DMS 273 (cell line): ENCODE measurements at regions not wholly inside any gene's neighbourhood (a gene's known extent, or its start where the extent isn't known, plus 50 kb on each side); places are given as distances from the start of the nearest gene placed in this dataset.

Experiments
- DNase-seq: peaks from one replicate; lab custom pipeline; 2025; ENCODE audit not compliant: unreplicated experiment; lab: John Stamatoyannopoulos, UW

DNA sequence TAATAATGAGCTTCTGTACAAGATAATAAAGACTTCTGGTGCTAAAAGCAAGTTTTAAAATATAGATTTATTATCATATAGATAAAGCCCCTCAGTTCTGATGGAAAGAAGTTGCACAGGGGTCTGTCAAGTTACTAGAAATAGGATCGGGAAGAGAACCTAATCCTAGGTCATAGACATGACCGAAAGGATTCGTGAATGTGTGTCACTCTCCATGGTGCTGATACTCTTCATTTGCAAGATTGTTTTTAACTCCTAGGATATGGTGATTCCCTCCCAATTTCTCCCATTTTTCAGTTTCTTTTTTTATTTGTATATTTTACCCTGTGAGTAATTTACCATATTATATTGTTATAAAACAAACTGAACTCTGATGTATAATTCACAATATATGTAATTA is 58.9 kb upstream of the CTNNA2 start:
- DNase-seq: no peak

GRCh38 chr2:79452651-79453050 is 60.2 kb upstream of the CTNNA2 start:
- DNase-seq: no peak

- DNase-seq: no peak
Measured at GRCh38 chr2:79447463-79447862, 65.4 kb upstream of the CTNNA2 start.

- no peak for DNase-seq
Measured at GRCh38 chr2:79446313-79446712, 66.5 kb upstream of the CTNNA2 start.

DNA sequence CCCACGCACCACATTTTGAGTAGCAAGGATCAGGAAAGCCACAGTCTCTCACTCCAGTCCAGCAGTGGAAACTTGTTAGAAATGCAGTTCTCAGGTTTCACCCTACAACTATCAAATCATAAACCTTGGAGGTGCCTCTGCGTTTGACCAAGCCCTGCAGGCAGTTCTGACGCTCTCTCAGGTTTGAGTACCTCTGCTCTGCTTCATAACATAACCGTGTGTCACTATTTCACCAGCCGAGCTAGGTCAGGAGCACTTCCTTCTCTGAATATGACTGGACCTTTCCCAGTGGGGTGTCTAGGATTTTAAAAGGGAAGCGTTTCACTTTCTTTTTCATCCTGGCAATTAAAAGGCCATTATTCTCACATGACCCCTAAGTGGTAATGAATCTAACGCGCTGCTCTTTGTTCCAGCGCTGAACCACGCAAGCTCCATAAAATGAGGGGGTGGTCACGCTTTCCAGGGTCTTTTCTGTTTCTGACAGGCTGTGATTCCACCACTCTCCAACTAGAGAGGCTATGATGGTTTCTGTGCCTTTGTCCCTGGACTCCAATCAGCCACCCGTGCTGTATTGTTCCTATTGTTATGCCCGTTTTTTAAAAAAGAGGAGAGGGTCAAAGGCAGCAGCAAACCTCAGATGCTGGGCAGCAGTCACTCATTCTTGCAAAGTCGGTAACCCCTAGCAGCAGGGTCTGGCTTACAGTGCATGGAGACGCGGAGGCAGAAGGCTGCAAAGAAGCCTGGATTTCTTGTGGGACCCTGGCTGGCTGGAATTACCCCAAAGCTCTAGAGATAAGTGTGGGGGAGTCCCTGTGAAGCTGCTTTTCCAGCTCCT is 75.2 kb upstream of the CTNNA2 start:
- no peak for DNase-seq

DNA sequence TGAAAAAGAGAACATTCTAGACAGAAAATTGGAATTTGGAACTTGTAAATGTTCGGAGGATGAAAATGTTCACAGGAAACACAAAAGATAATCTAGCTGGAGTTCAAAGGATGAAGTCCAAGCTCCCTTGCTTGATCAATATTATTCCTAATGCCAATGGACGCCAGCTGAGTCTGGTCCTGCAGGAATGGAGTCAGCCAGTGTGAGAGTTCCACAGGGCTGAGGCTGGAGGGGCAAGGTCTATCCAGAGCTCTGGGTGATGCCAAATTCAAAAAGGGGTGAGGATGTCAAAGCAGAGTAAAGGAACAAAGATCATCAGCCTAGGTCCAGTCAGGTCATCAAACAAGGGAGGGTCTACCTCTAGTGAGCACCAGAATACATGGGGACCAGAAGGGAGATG is 78.5 kb upstream of the CTNNA2 start:
- DNase-seq: no peak

GRCh38 chr2:79432731-79433146 is 80.1 kb upstream of the CTNNA2 start:
- DNase-seq: no peak

DNA sequence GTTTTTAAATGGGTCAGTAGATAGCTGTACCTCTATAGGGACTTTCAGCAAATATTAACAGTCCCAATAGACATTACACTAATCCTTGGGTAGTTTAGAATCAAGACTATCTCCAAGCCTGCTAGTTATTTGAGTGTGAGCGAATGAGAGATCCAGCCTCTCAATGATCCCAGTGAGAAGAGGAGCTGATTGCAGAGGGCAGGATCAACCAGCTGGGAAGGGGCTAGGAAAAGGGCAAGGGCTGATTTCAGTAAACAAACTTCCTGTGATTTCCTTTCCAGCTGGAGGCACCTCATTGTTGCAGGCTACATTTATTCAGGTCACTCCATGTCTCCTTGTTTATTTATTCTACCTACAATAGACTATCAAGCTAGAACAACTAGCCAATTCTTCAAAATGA is 84.1 kb upstream of the CTNNA2 start:
- no peak for DNase-seq

- DNase-seq: no peak
Measured at GRCh38 chr2:79414690-79415089, 98.2 kb upstream of the CTNNA2 start.

DNA sequence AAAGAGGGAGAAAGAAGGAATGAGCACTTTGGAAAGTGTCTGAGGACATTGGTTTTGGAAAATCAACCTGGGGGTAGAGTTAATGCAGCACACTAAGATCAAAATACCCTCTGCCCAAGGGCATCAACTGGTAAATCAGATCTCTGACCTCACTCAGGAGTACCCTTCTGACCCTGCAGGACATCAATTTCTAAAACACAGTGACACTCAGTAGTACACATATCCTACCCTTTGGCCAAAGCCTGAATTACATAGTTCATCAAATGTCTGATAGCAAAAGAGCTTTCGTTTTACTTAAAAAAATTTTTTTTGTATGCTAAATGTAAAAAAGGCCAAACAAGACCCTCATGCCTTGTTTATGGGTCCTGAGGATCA is 118.4 kb upstream of the CTNNA2 start:
- no peak for DNase-seq

GRCh38 chr2:79393806-79394484 is 118.9 kb upstream of the CTNNA2 start:
- DNase-seq: no peak

DNA sequence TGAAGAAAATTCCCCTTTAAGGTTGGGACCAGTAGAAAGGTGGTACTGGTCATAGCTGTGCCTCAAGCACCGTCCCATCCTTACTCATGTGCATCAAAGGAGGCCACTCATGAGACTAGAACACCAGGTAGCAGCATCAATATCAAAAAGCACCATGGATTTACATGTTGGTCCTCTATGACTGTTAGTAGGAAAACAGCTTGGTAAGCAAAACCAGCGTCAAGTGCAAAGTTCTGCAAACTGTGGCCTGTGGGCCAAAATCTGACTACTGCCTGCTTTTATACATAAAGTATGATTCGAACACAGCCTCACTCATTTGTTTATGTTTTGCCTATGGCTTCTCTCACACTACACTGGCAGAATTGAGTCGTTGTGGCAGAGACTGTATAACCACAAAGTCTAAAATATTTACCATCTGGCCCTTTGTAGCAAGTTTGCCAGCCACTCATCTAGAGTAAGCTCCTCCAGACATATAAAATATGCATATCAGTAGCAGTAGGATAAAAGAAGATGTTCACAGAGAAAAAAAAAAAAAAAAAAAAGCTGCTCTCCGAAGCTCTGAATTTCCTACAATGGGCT is 119.7 kb upstream of the CTNNA2 start:
- DNase-seq: no peak

DNA sequence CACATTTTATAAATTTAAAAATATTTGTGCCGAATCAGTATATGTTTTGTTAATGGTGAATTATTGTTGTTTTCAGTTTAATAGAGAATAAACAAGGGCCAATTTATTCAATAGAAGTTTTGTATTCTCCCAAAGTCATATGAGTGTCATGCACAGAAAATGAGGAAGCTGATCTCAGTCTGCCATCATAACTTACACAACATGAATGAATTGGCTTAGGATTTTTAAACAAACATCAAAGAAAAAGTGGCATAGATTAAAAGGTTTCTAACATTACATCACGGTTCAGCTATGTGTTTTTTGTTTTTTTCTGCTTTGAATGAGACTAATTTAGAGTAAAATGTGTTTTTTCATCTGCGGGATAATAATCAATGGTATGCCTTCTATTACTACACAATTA is 123.4 kb upstream of the CTNNA2 start:
- no peak for DNase-seq

DNA sequence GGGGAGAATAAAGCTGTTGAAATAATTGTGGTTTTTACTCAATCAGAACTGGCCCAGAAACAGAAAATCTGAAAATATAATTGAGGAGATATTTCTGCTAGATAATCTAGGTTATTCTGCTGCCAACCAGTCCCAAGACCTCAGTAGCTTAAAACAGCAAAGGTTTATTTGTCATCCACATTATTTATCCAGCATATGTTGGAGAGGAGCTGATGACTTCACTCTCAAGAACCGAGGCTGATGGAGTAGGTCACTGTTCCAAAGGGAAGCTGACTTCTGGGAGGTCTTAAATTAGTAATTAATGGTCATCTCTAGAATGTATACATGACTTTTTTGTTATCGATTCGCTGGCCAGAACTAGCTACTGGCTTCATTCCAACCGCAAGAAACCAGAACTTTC is 124.8 kb upstream of the CTNNA2 start:
- no peak for DNase-seq

- DNase-seq: no peak
Measured at GRCh38 chr2:79387431-79387830, 125.4 kb upstream of the CTNNA2 start.

- DNase-seq: no peak
Measured at GRCh38 chr2:79383681-79384080, 129.2 kb upstream of the CTNNA2 start.

GRCh38 chr2:79375817-79376216 is 137.0 kb upstream of the CTNNA2 start:
- DNase-seq: no peak

GRCh38 chr2:79373358-79374130 is 139.3 kb upstream of the CTNNA2 start:
- no peak for DNase-seq

- DNase-seq: no peak
Measured at GRCh38 chr2:79370976-79371538, 141.8 kb upstream of the CTNNA2 start.

GRCh38 chr2:79369127-79369526 is 143.7 kb upstream of the CTNNA2 start:
- no peak for DNase-seq

DNA sequence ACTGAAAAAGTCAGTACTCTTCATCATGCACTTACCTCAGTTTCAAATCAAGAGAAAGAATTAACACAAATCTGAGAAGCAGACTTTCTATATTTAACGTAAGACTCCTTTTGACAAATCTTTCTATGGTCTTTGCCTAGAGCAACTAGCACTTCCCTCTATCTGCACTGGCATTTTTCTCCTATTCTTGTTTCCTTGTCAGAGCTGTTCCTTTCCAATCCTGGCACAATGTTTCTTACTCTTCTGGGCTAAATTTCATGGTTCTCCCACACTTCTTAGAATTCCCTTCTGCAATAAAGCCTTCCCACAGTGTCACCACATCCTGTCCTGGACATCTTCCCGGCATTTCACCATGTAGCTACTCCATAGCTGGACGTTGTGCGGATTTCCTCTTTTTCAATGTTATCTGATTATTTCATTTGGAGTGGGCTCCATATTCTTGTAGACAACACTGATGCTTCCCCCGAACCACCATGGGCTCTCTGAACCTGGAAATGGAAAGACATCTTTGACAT is 144.7 kb upstream of the CTNNA2 start:
- DNase-seq: no peak
